ENCODE measurements at regions not wholly inside any gene's neighbourhood (a gene's known extent, or its start where the extent isn't known, plus 50 kb on each side); places are given as distances from the start of the nearest gene placed in this dataset.

DNA sequence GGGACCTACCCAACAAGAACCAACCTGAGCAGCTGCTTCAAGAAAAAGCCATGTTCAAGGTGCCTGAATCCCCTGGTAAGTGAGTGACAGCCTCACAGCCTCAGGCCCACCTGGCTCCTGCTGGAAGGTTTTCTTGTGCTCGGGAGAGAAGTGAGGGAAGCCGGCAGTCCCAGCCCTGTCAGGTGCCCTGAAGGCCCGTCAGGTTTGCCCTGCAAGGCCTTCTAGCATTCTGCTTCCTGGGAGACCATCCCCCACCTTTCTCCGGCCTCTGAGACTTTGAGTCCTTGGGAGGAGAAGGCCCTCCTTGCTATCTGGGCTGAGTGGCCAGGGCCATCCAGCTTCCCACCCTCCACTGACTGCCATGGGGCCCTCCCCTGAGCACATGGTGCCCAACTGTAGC, 166.7 kb upstream of the ZNF267 start:
- H3K4me3 ChIP-seq (ENCODE audit: control extremely low read depth in 1 of 5, extremely low read depth in 1 of 5, insufficient read depth in 1 of 5, low read depth in 2 of 5, low read length in 4 of 5) = no peak overlapping the region
- DNase-seq (no peak), ATAC-seq (ENCODE audit: low read depth) (no peak)
- peaks cover 15% of the 10 kb centered on the region for H3K79me2 ChIP-seq (ENCODE audit: control insufficient read depth, insufficient read depth, low read length)
- Mint-ChIP-seq H3K27me3 (no peaks in the 10 kb centered on the region), H3K4me3 (no peak overlapping the region), H3K9me3 (ENCODE audit: insufficient read depth) (no peaks in the 10 kb centered on the region), H3K4me1 (peaks cover 8% of the 10 kb centered on the region), H3K27ac (no peak overlapping the region)
- intact Hi-C loops (cut with micrococcal nuclease) = no loop called here
- WGBS (ENCODE audit: insufficient coverage) = 97% methylated on average over 4 of the region's 4 CpGs
- H2AFZ ChIP-seq (ENCODE audit: insufficient read depth, low read depth, low read length, poor library complexity, severe bottlenecking) = no peak overlapping the region
- H3K27me3 ChIP-seq (replicated peaks in 1 of 4; ENCODE audit: control extremely low read depth in 1 of 4, control insufficient read depth in 3 of 4, insufficient read depth in 4 of 4, low read length in 3 of 4) = no peaks in the 10 kb centered on the region
- no peak for TF ChIP-seq EZH2 (IDR thresholded peaks at IDR 0.05; ENCODE audit: borderline replicate concordance, insufficient read depth, low read depth, low read length, poor library complexity, severe bottlenecking)
- TF ChIP-seq, protein P1, sequence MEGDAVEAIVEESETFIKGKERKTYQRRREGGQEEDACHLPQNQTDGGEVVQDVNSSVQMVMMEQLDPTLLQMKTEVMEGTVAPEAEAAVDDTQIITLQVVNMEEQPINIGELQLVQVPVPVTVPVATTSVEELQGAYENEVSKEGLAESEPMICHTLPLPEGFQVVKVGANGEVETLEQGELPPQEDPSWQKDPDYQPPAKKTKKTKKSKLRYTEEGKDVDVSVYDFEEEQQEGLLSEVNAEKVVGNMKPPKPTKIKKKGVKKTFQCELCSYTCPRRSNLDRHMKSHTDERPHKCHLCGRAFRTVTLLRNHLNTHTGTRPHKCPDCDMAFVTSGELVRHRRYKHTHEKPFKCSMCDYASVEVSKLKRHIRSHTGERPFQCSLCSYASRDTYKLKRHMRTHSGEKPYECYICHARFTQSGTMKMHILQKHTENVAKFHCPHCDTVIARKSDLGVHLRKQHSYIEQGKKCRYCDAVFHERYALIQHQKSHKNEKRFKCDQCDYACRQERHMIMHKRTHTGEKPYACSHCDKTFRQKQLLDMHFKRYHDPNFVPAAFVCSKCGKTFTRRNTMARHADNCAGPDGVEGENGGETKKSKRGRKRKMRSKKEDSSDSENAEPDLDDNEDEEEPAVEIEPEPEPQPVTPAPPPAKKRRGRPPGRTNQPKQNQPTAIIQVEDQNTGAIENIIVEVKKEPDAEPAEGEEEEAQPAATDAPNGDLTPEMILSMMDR (IDR thresholded peaks at IDR 0.05) = no peak
- no peak overlapping the region for H3K27ac ChIP-seq (ENCODE audit: low read length in 2 of 2)
- H3K9me3 ChIP-seq (ENCODE audit: control extremely low read depth in 1 of 3, control insufficient read depth in 2 of 3, insufficient read depth in 1 of 3, low read length in 2 of 3) = no peaks in the 10 kb centered on the region
- ChIA-PET POLR2A (no interaction called here), CTCF (no interaction called here)
- peaks cover 0 to 65% of the 10 kb centered on the region in 2 experiments for H3K36me3 ChIP-seq (replicated peaks in 1 of 2; ENCODE audit: control extremely low read depth in 1 of 2, control insufficient read depth in 1 of 2, extremely low read depth in 1 of 2, insufficient read depth in 2 of 2, low read length in 1 of 2)
- H3K9ac ChIP-seq (ENCODE audit: low read length) = no peak overlapping the region
- no peak overlapping the region for H3K4me2 ChIP-seq (replicated peaks; ENCODE audit: low read depth, low read length, poor library complexity, severe bottlenecking)
- H4K20me1 ChIP-seq (ENCODE audit: control insufficient read depth, insufficient read depth, low read length, poor library complexity, severe bottlenecking) = peaks cover 30% of the 10 kb centered on the region
- H3K4me1 ChIP-seq (ENCODE audit: control insufficient read depth in 2 of 2, insufficient read depth in 2 of 2, low read length in 2 of 2) = no peaks in the 10 kb centered on the region

DNA sequence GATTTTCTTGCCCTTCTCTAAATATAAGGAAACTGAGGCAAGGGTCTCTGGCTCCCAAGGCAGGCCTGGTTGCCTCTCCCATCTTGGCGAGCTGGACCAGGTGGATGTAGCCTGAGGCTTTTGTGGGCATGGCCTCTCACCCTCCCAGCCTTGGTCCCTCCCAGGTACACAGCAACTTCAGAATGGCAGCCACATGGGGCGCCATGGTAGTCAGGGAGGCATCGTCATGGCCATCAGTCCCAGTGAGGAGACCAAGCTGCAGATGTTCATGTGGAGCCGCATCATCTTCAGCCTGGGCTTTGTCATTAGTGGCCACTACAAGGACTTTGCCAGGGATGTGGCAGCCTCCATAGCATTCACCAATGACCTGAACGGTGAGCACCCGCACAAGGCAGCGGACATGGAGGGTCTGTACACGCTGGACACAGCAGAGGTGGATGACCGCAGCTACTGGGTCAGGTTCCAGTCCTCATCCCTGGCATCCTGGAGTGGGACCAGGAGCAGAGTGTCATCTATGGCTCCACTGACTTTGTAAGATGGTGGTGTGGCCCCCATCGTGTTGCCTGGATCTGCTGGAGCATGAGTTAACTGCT, 165.8 kb upstream of the ZNF267 start:
- H3K27me3 Mint-ChIP-seq = no peaks in the 10 kb centered on the region
- no peak overlapping the region for H3K4me3 Mint-ChIP-seq
- no peaks in the 10 kb centered on the region for H3K9me3 Mint-ChIP-seq (ENCODE audit: insufficient read depth)
- Histone ChIP-seq H3K4me2 (replicated peaks; ENCODE audit: low read depth, low read length, poor library complexity, severe bottlenecking) (no peak overlapping the region), H3K4me3 (ENCODE audit: control extremely low read depth in 1 of 5, extremely low read depth in 1 of 5, insufficient read depth in 1 of 5, low read depth in 2 of 5, low read length in 4 of 5) (no peak overlapping the region), H3K4me1 (ENCODE audit: control insufficient read depth in 2 of 2, insufficient read depth in 2 of 2, low read length in 2 of 2) (peaks cover 3% of the 10 kb centered on the region in 2 donors), H3K27ac (ENCODE audit: low read length in 2 of 2) (no peak overlapping the region), H3K27me3 (replicated peaks in 1 of 4; ENCODE audit: control extremely low read depth in 1 of 4, control insufficient read depth in 3 of 4, insufficient read depth in 4 of 4, low read length in 3 of 4) (no peaks in the 10 kb centered on the region), H2AFZ (ENCODE audit: insufficient read depth, low read depth, low read length, poor library complexity, severe bottlenecking) (no peak overlapping the region), H3K9ac (ENCODE audit: low read length) (no peak overlapping the region), H3K9me3 (ENCODE audit: control extremely low read depth in 1 of 3, control insufficient read depth in 2 of 3, insufficient read depth in 1 of 3, low read length in 2 of 3) (no peaks in the 10 kb centered on the region), H3K79me2 (ENCODE audit: control insufficient read depth, insufficient read depth, low read length) (peaks cover 6% of the 10 kb centered on the region), H3K36me3 (replicated peaks in 1 of 2; ENCODE audit: control extremely low read depth in 1 of 2, control insufficient read depth in 1 of 2, extremely low read depth in 1 of 2, insufficient read depth in 2 of 2, low read length in 1 of 2) (peaks cover 0 to 65% of the 10 kb centered on the region in 2 experiments), H4K20me1 (ENCODE audit: control insufficient read depth, insufficient read depth, low read length, poor library complexity, severe bottlenecking) (peaks cover 21% of the 10 kb centered on the region)
- 97% methylated on average over 10 of the region's 10 CpGs for WGBS (ENCODE audit: insufficient coverage)
- peaks cover 1% of the 10 kb centered on the region for H3K4me1 Mint-ChIP-seq
- H3K27ac Mint-ChIP-seq = no peak overlapping the region
- ATAC-seq (ENCODE audit: low read depth) = no peak
- no peak for DNase-seq
- intact Hi-C loops (cut with micrococcal nuclease) = no loop called here
- CTCF ChIA-PET = interaction anchor here (0.7 kb wide), 1 partner anchor 56 kb away, joined by 3 read pairs; no protein-coding TSS in a partner anchor
- POLR2A ChIA-PET = no interaction called here
- no peak for TF ChIP-seq EZH2 (IDR thresholded peaks at IDR 0.05; ENCODE audit: borderline replicate concordance, insufficient read depth, low read depth, low read length, poor library complexity, severe bottlenecking)
- TF ChIP-seq, protein P1 (IDR thresholded peaks at IDR 0.05) = no peak
